OCI-LY1 (cell line): ENCODE measurements at regions not wholly inside any gene's neighbourhood (a gene's known extent, or its start where the extent isn't known, plus 50 kb on each side); places are given as distances from the start of the nearest gene placed in this dataset.
"Not testable (repeated sequence)": the region's sequence is repeated elsewhere in the genome, so short reads cannot be mapped to it uniquely, and the experiment has no call there.

Source experiments
- H2AFZ ChIP-seq: fragments of 200-600 bp; sonication (generic), shearing (Covaris generic); 2 replicates; pipeline ENCODE4 v1.6.0; 2014; ENCODE audit warnings: antibody characterized with exemption, mild to moderate bottlenecking, low read length
- H3F3A ChIP-seq: fragments of 200-600 bp; sonication (generic), shearing (Covaris generic); 2 replicates; pipeline ENCODE4 v1.6.0; 2014; ENCODE audit warnings: mild to moderate bottlenecking, antibody characterized with exemption, low read length, moderate library complexity; ENCODE audit not compliant: insufficient read depth
- H3K27ac ChIP-seq: fragments of 200-600 bp; sonication (generic); 2 replicates; pipeline ENCODE4 v1.5.1; 2014; ENCODE audit warnings: low read length, mixed run types, mild to moderate bottlenecking, low read depth; ENCODE audit not compliant: poor library complexity, severe bottlenecking
- H3K27me3 ChIP-seq: fragments of 200-600 bp; sonication (generic); 2 replicates; pipeline ENCODE4 v1.6.0; 2014; ENCODE audit warnings: antibody characterized with exemption, mild to moderate bottlenecking, low read length, moderate library complexity; ENCODE audit not compliant: insufficient read depth
- H3K36me3 ChIP-seq: fragments of 200-600 bp; sonication (generic); 2 replicates; pipeline ENCODE4 v1.6.1; 2014; ENCODE audit warnings: mild to moderate bottlenecking, antibody characterized with exemption, low read length, moderate library complexity, mixed read lengths; ENCODE audit not compliant: insufficient read depth
- H3K4me1 ChIP-seq: fragments of 200-600 bp; sonication (generic); 2 replicates; pipeline ENCODE4 v1.5.1; 2014; ENCODE audit warnings: mild to moderate bottlenecking, low read length, moderate library complexity; ENCODE audit not compliant: insufficient read depth, severe bottlenecking
- H3K4me2 ChIP-seq: fragments of 200-600 bp; sonication (generic), shearing (Covaris generic); 2 replicates; pipeline ENCODE4 v1.6.1; 2014; ENCODE audit warnings: low read length
- H3K4me3 ChIP-seq: fragments of 200-600 bp; sonication (generic); 2 replicates; pipeline ENCODE4 v1.5.1; 2014; ENCODE audit warnings: low read length, low read depth, mild to moderate bottlenecking, mixed read lengths; ENCODE audit not compliant: poor library complexity, severe bottlenecking
- H3K79me2 ChIP-seq: fragments of 200-600 bp; shearing (Covaris generic); 2 replicates; pipeline ENCODE4 v1.6.1; 2016; ENCODE audit warnings: mixed run types, low read length, mixed read lengths; ENCODE audit not compliant: insufficient read depth
- H3K9ac ChIP-seq: fragments of 200-600 bp; sonication (generic), shearing (Covaris generic); 2 replicates; pipeline ENCODE4 v1.6.1; 2014; ENCODE audit warnings: mild to moderate bottlenecking, low read length, mixed read lengths
- H3K9me2 ChIP-seq: fragments of 200-600 bp; sonication (generic), shearing (Covaris generic); 2 replicates; pipeline ENCODE4 v1.6.1; 2014; ENCODE audit warnings: low read depth, mild to moderate bottlenecking, low read length, mixed read lengths
- H3K9me3 ChIP-seq: fragments of 200-600 bp; shearing (Covaris generic); 2 replicates; pipeline ENCODE4 v1.6.1; 2014; ENCODE audit warnings: low read length, mixed read lengths
- H4K20me1 ChIP-seq: fragments of 200-600 bp; sonication (generic), shearing (Covaris generic); 2 replicates; pipeline ENCODE4 v1.6.0; 2016; ENCODE audit warnings: mild to moderate bottlenecking, low read length; ENCODE audit not compliant: insufficient read depth
- CTCF ChIP-seq: fragments of 200-600 bp; sonication (generic), shearing (Covaris generic); IDR thresholded peaks from 2 replicates; pipeline ENCODE4 v1.5.1; 2017; ENCODE audit warnings: mild to moderate bottlenecking, antibody characterized with exemption, low read length, moderate library complexity, mixed read lengths
- EZH2 ChIP-seq: fragments of 200-600 bp; sonication (generic), shearing (Covaris generic); IDR thresholded peaks from 2 replicates; pipeline ENCODE4 v1.8.0; 2017; ENCODE audit warnings: borderline replicate concordance, mixed run types, mild to moderate bottlenecking, antibody characterized with exemption, low read length, moderate library complexity, mixed read lengths

- H3K4me2 ChIP-seq: no peak overlapping the region
- no peak overlapping the region for H3K27ac ChIP-seq
- H3K4me1 ChIP-seq: no peaks in the 10 kb centered on the region
- no peaks in the 10 kb centered on the region for H3K27me3 ChIP-seq
- H3K9me2 ChIP-seq: no peaks in the 10 kb centered on the region
- H4K20me1 ChIP-seq: no peaks in the 10 kb centered on the region
- H3K79me2 ChIP-seq: no peaks in the 10 kb centered on the region
- H3K36me3 ChIP-seq: no peaks in the 10 kb centered on the region
- H3F3A ChIP-seq: no peaks in the 10 kb centered on the region
- H3K4me3 ChIP-seq: no peak overlapping the region
- H3K9ac ChIP-seq: no peak overlapping the region
- no peaks in the 10 kb centered on the region for H3K9me3 ChIP-seq
- TF ChIP-seq EZH2: no peak
- no peak for TF ChIP-seq CTCF
- H2AFZ ChIP-seq: no peak overlapping the region
Observed at GRCh38 chr5:119751734-119752094, 122.4 kb downstream of the FAM170A start.

- H3K4me3 ChIP-seq: no peak overlapping the region
- no peak overlapping the region for H3K27ac ChIP-seq
- no peaks in the 10 kb centered on the region for H4K20me1 ChIP-seq
- H3K4me1 ChIP-seq: no peaks in the 10 kb centered on the region
- no peak overlapping the region for H3K9ac ChIP-seq
- H3K4me2 ChIP-seq: no peak overlapping the region
- H3K27me3 ChIP-seq: no peaks in the 10 kb centered on the region
- TF ChIP-seq CTCF (no peak), EZH2 (no peak)
- H2AFZ ChIP-seq: no peak overlapping the region
- H3K79me2 ChIP-seq: no peaks in the 10 kb centered on the region
- no peaks in the 10 kb centered on the region for H3K36me3 ChIP-seq
- H3K9me3 ChIP-seq: no peaks in the 10 kb centered on the region
- H3K9me2 ChIP-seq: no peaks in the 10 kb centered on the region
- H3F3A ChIP-seq: no peaks in the 10 kb centered on the region
Observed at GRCh38 chr5:119752921-119753886, 123.8 kb downstream of the FAM170A start.

GRCh38 chr5:119754825-119755224, 125.5 kb downstream of the FAM170A start:
- not testable (repeated sequence) for H4K20me1 ChIP-seq, H3K9ac ChIP-seq, H3K4me2 ChIP-seq, H3K9me3 ChIP-seq, H3F3A ChIP-seq, H3K79me2 ChIP-seq, H3K9me2 ChIP-seq, H3K27ac ChIP-seq, H3K4me1 ChIP-seq, H2AFZ ChIP-seq, H3K27me3 ChIP-seq, H3K4me3 ChIP-seq, H3K36me3 ChIP-seq

- Histone ChIP-seq H3K9ac (no peak overlapping the region), H3K27me3 (no peaks in the 10 kb centered on the region), H3K27ac (no peak overlapping the region), H3K4me2 (no peak overlapping the region), H3K4me1 (no peaks in the 10 kb centered on the region), H3K79me2 (no peaks in the 10 kb centered on the region), H4K20me1 (no peaks in the 10 kb centered on the region), H3K9me2 (no peaks in the 10 kb centered on the region), H3K9me3 (no peaks in the 10 kb centered on the region), H3K4me3 (no peak overlapping the region), H3K36me3 (no peaks in the 10 kb centered on the region), H2AFZ (no peak overlapping the region), H3F3A (no peaks in the 10 kb centered on the region)
- no peak for TF ChIP-seq CTCF
- no peak for TF ChIP-seq EZH2
Observed at GRCh38 chr5:119757276-119757675, 127.9 kb downstream of the FAM170A start.

GRCh38 chr5:119769695-119770693, 140.6 kb downstream of the FAM170A start:
- not testable (repeated sequence) for H3K4me2 ChIP-seq, H3K9me2 ChIP-seq, H3F3A ChIP-seq, H4K20me1 ChIP-seq, H3K4me3 ChIP-seq, H3K4me1 ChIP-seq, H3K27ac ChIP-seq, H3K27me3 ChIP-seq, H2AFZ ChIP-seq, H3K9ac ChIP-seq, H3K9me3 ChIP-seq, H3K79me2 ChIP-seq, H3K36me3 ChIP-seq
